Mesendoderm (in vitro differentiated cells): ENCODE measurements at regions not wholly inside any gene's neighbourhood (a gene's known extent, or its start where the extent isn't known, plus 50 kb on each side); places are given as distances from the start of the nearest gene placed in this dataset.

Source experiments
- DNase-seq: peaks from one replicate; pipeline ENCODE4 v3.0.0; 2013
- H2AK5ac ChIP-seq: 2 replicates; pipeline ENCODE4 v1.6.1; 2013; ENCODE audit warnings: low read length, inconsistent platforms
- H2BK120ac ChIP-seq: 2 replicates; pipeline ENCODE4 v1.6.1; 2013; ENCODE audit warnings: low read depth, mild to moderate bottlenecking, low read length, moderate library complexity, mixed read lengths
- H2BK15ac ChIP-seq: replicated peaks from 2 replicates; pipeline ENCODE4 v1.6.1; 2013; ENCODE audit warnings: low read depth, mild to moderate bottlenecking, moderate library complexity
- H2BK5ac ChIP-seq: 2 replicates; pipeline ENCODE4 v1.6.1; 2013; ENCODE audit warnings: low read length, inconsistent platforms
- H3K18ac ChIP-seq: 2 replicates; pipeline ENCODE4 v1.6.1; 2013; ENCODE audit warnings: mild to moderate bottlenecking, low read length, mixed read lengths
- H3K23ac ChIP-seq: one replicate; pipeline ENCODE4 v1.6.1; 2013; ENCODE audit warnings: low read length
- H3K27ac ChIP-seq: 2 replicates; pipeline ENCODE4 v1.5.1; 2013; ENCODE audit warnings: low read depth, mild to moderate bottlenecking, inconsistent platforms, low read length, moderate library complexity
- H3K27me3 ChIP-seq: 2 replicates; pipeline ENCODE4 v1.6.1; 2013; ENCODE audit warnings: low read length, control low read depth, mild to moderate bottlenecking, inconsistent platforms; ENCODE audit not compliant: insufficient read depth, poor library complexity
- H3K36me3 ChIP-seq: 2 replicates; pipeline ENCODE4 v1.6.1; 2013; ENCODE audit warnings: low read length, inconsistent platforms; ENCODE audit not compliant: control insufficient read depth, insufficient read depth
- H3K4ac ChIP-seq: one replicate; pipeline ENCODE4 v1.6.1; 2013; ENCODE audit warnings: low read depth, mild to moderate bottlenecking, low read length, moderate library complexity
- H3K4me1 ChIP-seq: 2 replicates; pipeline ENCODE4 v1.6.1; 2013; ENCODE audit warnings: low read depth, low read length, inconsistent platforms; ENCODE audit not compliant: control insufficient read depth
- H3K4me2 ChIP-seq: 2 replicates; pipeline ENCODE4 v1.6.1; 2013; ENCODE audit warnings: low read length
- H3K4me3 ChIP-seq: 2 replicates; pipeline ENCODE4 v1.5.1; 2013; ENCODE audit warnings: mild to moderate bottlenecking, low read length
- H3K56ac ChIP-seq: one replicate; pipeline ENCODE4 v1.6.1; 2013; ENCODE audit warnings: low read length
- H3K79me1 ChIP-seq: 2 replicates; pipeline ENCODE4 v1.6.1; 2013; ENCODE audit warnings: low read length, inconsistent platforms
- H3K79me2 ChIP-seq: 2 replicates; pipeline ENCODE4 v1.6.1; 2013; ENCODE audit warnings: mild to moderate bottlenecking, low read length; ENCODE audit not compliant: control insufficient read depth, insufficient read depth
- H3K9ac ChIP-seq: 2 replicates; pipeline ENCODE4 v1.6.1; 2013; ENCODE audit warnings: low read length, inconsistent platforms
- H4K5ac ChIP-seq: one replicate; pipeline ENCODE4 v1.6.1; 2013; ENCODE audit warnings: low read length
- H4K8ac ChIP-seq: one replicate; pipeline ENCODE4 v1.6.1; 2013; ENCODE audit warnings: low read depth, mild to moderate bottlenecking, control low read depth, low read length, moderate library complexity
- WGBS: extraction: QIAGEN DNeasy Blood & Tissue Kit; methylation state at CpG from one replicate; pipeline ENCODE4 v1.1.7; 2013; ENCODE audit warnings: low lambda C conversion rate, missing lambda C conversion rate; ENCODE audit not compliant: insufficient coverage; ENCODE audit errors: extremely low coverage; 5-methylcytosine and 5-hydroxymethylcytosine counted together

DNA sequence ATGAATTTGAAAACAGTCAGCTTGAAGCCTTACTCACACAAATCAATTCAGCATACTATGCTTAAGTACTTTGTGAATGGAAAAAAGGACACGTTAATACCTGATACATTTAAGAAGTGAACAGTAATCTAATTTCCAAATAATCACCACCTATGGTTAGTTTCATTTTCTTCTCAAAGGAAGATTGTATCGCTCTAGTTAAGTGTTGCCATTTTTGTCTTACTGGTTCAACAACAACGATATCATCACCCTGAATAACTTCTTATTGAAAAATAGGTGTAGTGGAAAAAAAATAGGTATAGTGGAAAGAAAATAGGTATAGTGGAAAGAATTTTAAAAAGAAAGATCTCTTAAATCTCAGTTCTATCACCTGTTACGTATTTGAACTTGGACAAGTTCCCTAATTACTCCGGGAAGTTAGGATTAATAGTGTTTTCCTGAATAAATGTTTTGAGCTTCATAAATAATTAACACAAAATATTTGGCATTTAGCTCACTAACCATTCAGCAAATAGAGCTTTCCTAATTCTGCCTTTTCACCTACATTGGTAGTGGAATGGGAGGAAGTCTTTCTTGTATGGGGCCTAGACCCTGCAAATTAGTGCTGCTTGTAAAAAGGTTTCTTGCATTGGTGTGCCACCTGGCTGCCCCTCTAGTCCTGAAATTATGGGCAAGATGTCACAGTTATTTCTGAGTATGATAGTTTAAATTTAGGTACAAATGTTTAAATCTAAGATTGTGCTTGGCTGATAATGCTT is 502.6 kb upstream of the NMUR2 start:
- Histone ChIP-seq H2AK5ac (no peak overlapping the region), H3K56ac (no peak overlapping the region), H3K18ac (no peak overlapping the region), H3K23ac (no peak overlapping the region), H3K36me3 (no peaks in the 10 kb centered on the region), H3K9ac (no peak overlapping the region), H3K79me2 (no peaks in the 10 kb centered on the region), H4K5ac (no peak overlapping the region), H3K27ac (no peak overlapping the region), H3K4me1 (no peaks in the 10 kb centered on the region), H3K4me3 (no peak overlapping the region), H2BK120ac (no peak overlapping the region), H3K4me2 (no peak overlapping the region), H2BK15ac (no peak overlapping the region), H2BK5ac (no peak overlapping the region), H4K8ac (no peak overlapping the region), H3K4ac (no peak overlapping the region), H3K27me3 (no peaks in the 10 kb centered on the region), H3K79me1 (no peaks in the 10 kb centered on the region)
- WGBS = no CpG with 5 or more reads among the region's 5 CpGs
- no peak for DNase-seq

GRCh38 chr5:152912924-152913323 is 507.8 kb upstream of the NMUR2 start:
- Histone ChIP-seq H2BK15ac (no peak overlapping the region), H4K5ac (no peak overlapping the region), H3K18ac (no peak overlapping the region), H3K4ac (no peak overlapping the region), H2BK120ac (no peak overlapping the region), H3K56ac (no peak overlapping the region), H3K27ac (no peak overlapping the region), H3K36me3 (no peaks in the 10 kb centered on the region), H2AK5ac (no peak overlapping the region), H3K4me2 (no peak overlapping the region), H3K79me2 (no peaks in the 10 kb centered on the region), H3K4me1 (no peaks in the 10 kb centered on the region), H3K23ac (no peak overlapping the region), H3K27me3 (no peaks in the 10 kb centered on the region), H2BK5ac (no peak overlapping the region), H3K9ac (no peak overlapping the region), H3K4me3 (no peak overlapping the region), H3K79me1 (no peaks in the 10 kb centered on the region), H4K8ac (no peak overlapping the region)
- WGBS = no CpG with 5 or more reads among the region's 4 CpGs
- DNase-seq = no peak

GRCh38 chr5:152932621-152933020 is 527.5 kb upstream of the NMUR2 start:
- Histone ChIP-seq H3K4ac (no peak overlapping the region), H3K4me2 (no peak overlapping the region), H2BK5ac (no peak overlapping the region), H3K27ac (no peak overlapping the region), H2BK120ac (no peak overlapping the region), H3K4me1 (no peaks in the 10 kb centered on the region), H2AK5ac (no peak overlapping the region), H3K9ac (no peak overlapping the region), H2BK15ac (no peak overlapping the region), H3K18ac (no peak overlapping the region), H3K56ac (no peak overlapping the region), H3K23ac (no peak overlapping the region), H3K36me3 (no peaks in the 10 kb centered on the region), H4K8ac (no peak overlapping the region), H3K4me3 (no peak overlapping the region), H3K79me1 (no peaks in the 10 kb centered on the region), H4K5ac (no peak overlapping the region), H3K79me2 (no peaks in the 10 kb centered on the region), H3K27me3 (no peaks in the 10 kb centered on the region)
- no peak for DNase-seq

DNA sequence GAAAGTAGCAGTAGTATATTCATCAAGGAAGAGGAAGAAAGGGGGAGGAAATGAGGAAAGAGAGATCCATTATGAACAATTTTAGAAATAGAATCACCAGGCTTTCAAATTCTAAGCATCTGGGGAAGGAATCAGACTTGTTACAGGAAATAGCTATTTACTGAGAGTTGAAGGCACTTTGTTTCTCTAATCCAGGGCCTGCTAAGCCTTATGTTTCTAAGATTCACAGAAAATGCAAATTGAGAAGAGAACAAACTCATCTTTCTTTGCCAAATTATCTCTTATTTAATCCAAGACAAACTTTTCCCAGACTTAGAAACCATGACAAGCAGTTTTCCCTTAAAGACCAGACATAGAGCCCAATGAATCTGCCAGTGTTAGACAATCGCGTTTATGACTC is 528.0 kb upstream of the NMUR2 start:
- Histone ChIP-seq H4K5ac (no peak overlapping the region), H3K4ac (no peak overlapping the region), H3K27ac (no peak overlapping the region), H3K79me1 (no peaks in the 10 kb centered on the region), H3K9ac (no peak overlapping the region), H3K27me3 (no peaks in the 10 kb centered on the region), H3K4me3 (no peak overlapping the region), H3K4me1 (no peaks in the 10 kb centered on the region), H2BK5ac (no peak overlapping the region), H3K56ac (no peak overlapping the region), H2BK120ac (no peak overlapping the region), H3K79me2 (no peaks in the 10 kb centered on the region), H4K8ac (no peak overlapping the region), H3K36me3 (no peaks in the 10 kb centered on the region), H3K23ac (no peak overlapping the region), H2AK5ac (no peak overlapping the region), H2BK15ac (no peak overlapping the region), H3K4me2 (no peak overlapping the region), H3K18ac (no peak overlapping the region)
- no peak for DNase-seq
- WGBS = no CpG with 5 or more reads among the region's 2 CpGs

DNA sequence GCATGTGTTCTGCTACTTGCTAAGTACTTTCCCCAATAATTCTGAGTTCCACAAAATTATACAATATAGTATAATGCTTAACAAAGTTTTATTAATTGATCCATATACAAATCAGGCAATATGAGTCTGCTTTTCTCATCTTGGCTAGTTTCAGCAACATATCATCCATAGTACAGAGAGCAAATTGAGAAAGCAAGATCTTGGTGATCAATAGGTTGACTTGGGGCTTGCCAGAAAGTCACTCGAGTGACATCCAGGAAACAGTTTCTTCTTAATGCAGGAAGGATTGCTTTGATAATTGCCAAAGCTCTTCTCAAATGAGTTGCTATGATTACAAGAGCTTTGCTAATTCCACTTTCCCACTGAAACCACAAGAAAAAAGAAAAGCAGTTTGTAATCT is 533.6 kb upstream of the NMUR2 start:
- no peak overlapping the region for H2BK120ac ChIP-seq
- no peak overlapping the region for H3K56ac ChIP-seq
- H3K27me3 ChIP-seq = no peaks in the 10 kb centered on the region
- H4K5ac ChIP-seq = no peak overlapping the region
- no peaks in the 10 kb centered on the region for H3K79me1 ChIP-seq
- no peaks in the 10 kb centered on the region for H3K4me1 ChIP-seq
- H2AK5ac ChIP-seq = no peak overlapping the region
- H3K27ac ChIP-seq = no peak overlapping the region
- H3K4me3 ChIP-seq = no peak overlapping the region
- H3K4me2 ChIP-seq = no peak overlapping the region
- H3K36me3 ChIP-seq = no peaks in the 10 kb centered on the region
- no peak overlapping the region for H3K18ac ChIP-seq
- WGBS = no CpG with 5 or more reads among the region's 1 CpG
- H3K79me2 ChIP-seq = no peaks in the 10 kb centered on the region
- H3K4ac ChIP-seq = no peak overlapping the region
- H3K23ac ChIP-seq = no peak overlapping the region
- DNase-seq = no peak
- no peak overlapping the region for H2BK15ac ChIP-seq
- no peak overlapping the region for H4K8ac ChIP-seq
- H3K9ac ChIP-seq = no peak overlapping the region
- no peak overlapping the region for H2BK5ac ChIP-seq
